SW480 (cell line): ENCODE measurements at regions not wholly inside any gene's neighbourhood (a gene's known extent, or its start where the extent isn't known, plus 50 kb on each side); places are given as distances from the start of the nearest gene placed in this dataset.

Experiments
- DNase-seq: peaks from one replicate; pipeline ENCODE4 v3.0.0-alpha.2; 2016; ENCODE audit warnings: low spot score

GRCh38 chr3:96712792-96713191, 101.6 kb upstream of the EPHA6 start:
- no peak for DNase-seq

- DNase-seq = no peak
Observed at GRCh38 chr3:96719921-96720320, 94.5 kb upstream of the EPHA6 start.

GRCh38 chr3:96731031-96731430, 83.4 kb upstream of the EPHA6 start:
- no peak for DNase-seq

DNA sequence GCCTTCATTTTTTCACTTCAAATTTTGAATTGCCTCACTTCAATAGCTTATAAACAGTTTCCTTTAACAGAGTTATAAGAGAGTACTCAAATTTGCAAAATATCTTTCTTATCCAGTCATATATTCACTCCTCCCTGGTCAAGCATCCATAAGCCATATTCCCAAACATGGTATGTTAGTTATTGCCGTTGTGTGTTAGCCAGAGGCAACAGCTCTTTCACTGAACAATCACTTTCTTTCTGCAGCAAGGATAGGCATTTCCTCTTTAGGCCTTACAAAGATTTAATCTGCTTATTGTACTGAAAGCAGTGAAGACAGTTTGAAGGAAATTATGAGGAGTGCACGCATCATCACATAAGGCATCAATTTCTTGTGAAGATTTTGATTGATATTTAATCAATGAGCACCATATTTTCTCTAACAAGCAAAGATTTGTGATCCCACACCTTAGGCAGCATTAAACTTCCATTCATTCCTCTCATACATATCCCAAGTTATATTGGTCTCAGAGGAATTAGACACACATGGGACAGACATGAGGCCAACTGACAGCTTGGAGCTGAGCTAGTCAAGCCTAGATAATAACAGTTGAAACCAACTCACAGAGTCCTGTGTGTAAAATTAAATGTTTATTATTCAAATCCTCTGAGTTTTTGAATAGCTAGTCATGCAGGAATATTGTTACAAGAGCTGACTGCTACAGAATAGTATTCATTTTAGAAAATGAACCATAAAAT, 80.0 kb upstream of the EPHA6 start:
- no peak for DNase-seq

DNA sequence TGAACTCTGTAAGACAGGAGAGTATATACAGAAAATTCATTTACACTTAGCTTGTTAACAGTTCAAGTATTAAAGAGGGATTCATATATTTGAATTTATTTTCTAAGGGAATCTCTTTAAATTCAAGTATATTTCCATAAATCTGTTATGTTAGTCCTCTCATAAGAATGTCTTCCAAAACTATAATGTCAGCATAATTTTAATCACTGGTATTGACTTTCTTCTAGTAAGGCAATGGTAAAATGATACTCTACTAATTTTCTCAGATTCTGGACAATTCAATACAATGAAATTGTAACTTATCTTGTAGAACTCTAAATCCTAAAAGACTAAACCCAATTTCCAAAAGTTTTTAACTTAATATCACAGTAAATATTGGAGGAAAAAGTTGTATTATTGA, 66.3 kb upstream of the EPHA6 start:
- DNase-seq = no peak

- no peak for DNase-seq
Observed at GRCh38 chr3:96750094-96750767, 64.2 kb upstream of the EPHA6 start.

DNA sequence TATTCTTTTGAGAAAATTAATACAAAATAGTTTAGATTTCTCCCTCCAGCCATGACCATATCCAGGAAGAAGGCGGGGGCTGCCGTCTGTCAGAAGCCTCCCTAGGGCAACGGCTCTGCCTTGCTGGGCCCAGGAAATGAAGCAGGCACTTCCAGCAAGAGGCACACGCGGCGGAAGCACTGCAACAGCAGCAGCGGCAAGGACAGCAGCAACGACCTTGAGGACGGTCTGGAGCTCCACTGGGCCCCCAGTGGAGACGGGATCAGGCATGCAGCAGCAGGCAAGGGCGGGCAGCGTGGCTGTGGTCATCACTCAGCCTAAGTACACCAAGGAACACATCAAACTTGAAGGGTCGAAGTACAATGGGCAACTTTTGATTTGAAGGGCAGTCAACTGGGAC, 61.3 kb upstream of the EPHA6 start:
- DNase-seq = no peak

DNA sequence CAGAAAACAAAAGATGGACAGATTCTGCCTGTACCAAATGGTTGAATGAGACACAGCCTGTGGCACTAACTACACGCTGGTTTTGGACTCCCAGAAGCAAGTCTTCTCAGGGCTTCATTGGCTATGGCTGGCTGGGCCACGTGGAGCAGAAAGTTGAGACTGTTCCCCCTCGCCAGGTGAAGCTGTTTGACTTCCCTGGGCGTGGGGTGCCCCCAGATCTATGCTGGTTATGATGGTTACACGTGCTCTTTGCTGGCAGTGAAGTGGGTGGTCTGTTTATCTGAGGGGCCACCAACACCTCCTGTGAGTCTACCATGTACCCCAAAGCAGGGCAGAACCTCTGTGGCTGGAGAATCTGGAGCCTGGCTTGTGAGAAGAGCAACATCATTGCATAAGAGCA, 60.3 kb upstream of the EPHA6 start:
- no peak for DNase-seq

- DNase-seq = no peak
Observed at GRCh38 chr3:96755519-96755918, 58.9 kb upstream of the EPHA6 start.

- no peak for DNase-seq
Observed at GRCh38 chr3:96756516-96756915, 57.9 kb upstream of the EPHA6 start.

GRCh38 chr3:96760956-96761355, 53.4 kb upstream of the EPHA6 start:
- no peak for DNase-seq
